Testis (tissue), 2 donors: ENCODE measurements at regions not wholly inside any gene's neighbourhood (a gene's known extent, or its start where the extent isn't known, plus 50 kb on each side); places are given as distances from the start of the nearest gene placed in this dataset.

ENCODE experiments used
- DNase-seq: peaks from one replicate; pipeline ENCODE4 v3.0.0-alpha.2; 2019
- H3K27ac ChIP-seq, 2 donors: fragments of 200-600 bp; sonication (generic); one replicate each; pipeline ENCODE4 v1.5.1; 2019
- H3K27me3 ChIP-seq: fragments of 200-600 bp; sonication (generic); one replicate; pipeline ENCODE4 v1.5.1; 2019
- H3K36me3 ChIP-seq: fragments of 200-600 bp; sonication (generic); one replicate; pipeline ENCODE4 v1.5.1; 2017; ENCODE audit warnings: low read depth; ENCODE audit errors: missing control alignments
- H3K4me1 ChIP-seq: fragments of 200-600 bp; sonication (generic); one replicate; pipeline ENCODE4 v1.5.1; 2019
- H3K4me3 ChIP-seq, 2 donors: fragments of 200-600 bp; sonication (generic); one replicate each; pipeline ENCODE4 v1.5.1; 2017 to 2019
- H3K9me3 ChIP-seq: fragments of 200-600 bp; sonication (generic); one replicate; pipeline ENCODE4 v1.5.1; 2017
- CTCF ChIP-seq, 3 experiments: fragments of 450-650 bp in 2 of 3; fragments of 200-600 bp in 1 of 3; sonication (generic) in 1 of 3; IDR thresholded peaks; one replicate each; pipeline ENCODE4 v1.5.1; 2016 to 2019; ENCODE audit warnings: antibody characterized with exemption in 3 of 3, mild to moderate bottlenecking in 2 of 3, moderate library complexity in 1 of 3
- POLR2A ChIP-seq: fragments of 450-650 bp; IDR thresholded peaks from one replicate; pipeline ENCODE4 v1.6.1; 2017; ENCODE audit warnings: antibody characterized with exemption, mild to moderate bottlenecking, moderate library complexity
- WGBS, 2 donors: methylation state at CpG; one replicate each; pipeline ENCODE4 v1.1.5; 2018; 5-methylcytosine and 5-hydroxymethylcytosine counted together
- intact Hi-C: fragments of 100-400 bp; cut with DNase I; formaldehyde crosslinking; loops from one replicate; pipeline ENCODE4 v1.15.1; 2023; ENCODE audit warnings: low total_unique reads

- Histone ChIP-seq H3K27ac (no peak overlapping the region), H3K4me3 (no peak overlapping the region), H3K9me3 (no peaks in the 10 kb centered on the region), H3K36me3 (no peaks in the 10 kb centered on the region), H3K27me3 (no peaks in the 10 kb centered on the region), H3K4me1 (no peaks in the 10 kb centered on the region)
- DNase-seq = no peak
- WGBS, 2 donors = 78 to 86% methylated on average over 3 of the region's 3 CpGs
- TF ChIP-seq POLR2A = no peak
- TF ChIP-seq CTCF (IDR thresholded peaks at IDR 0.05) = no peak
- intact Hi-C loops = no loop called here
Measured at GRCh38 chr5:163177971-163178370, 259.4 kb upstream of the CCNG1 start.

DNA sequence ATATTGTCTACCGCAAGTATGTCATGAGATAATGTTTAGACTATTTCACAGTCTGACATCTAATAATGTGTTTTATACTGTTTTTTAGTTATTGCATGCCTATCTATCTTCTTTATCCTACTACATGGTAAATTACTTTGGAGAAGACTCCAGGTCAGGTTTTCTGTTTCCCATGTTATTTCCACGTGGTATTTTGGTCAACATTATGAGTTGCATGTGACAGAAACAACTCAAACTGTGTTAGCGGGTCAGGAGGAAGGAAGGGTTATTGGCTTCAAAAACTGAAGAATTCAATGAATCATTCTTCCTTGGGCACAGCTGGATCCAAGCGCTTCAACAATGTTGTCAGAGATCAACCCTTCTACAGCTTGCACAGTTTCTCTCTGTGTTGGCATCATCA, 252.1 kb upstream of the CCNG1 start:
- no peak for DNase-seq
- Histone ChIP-seq H3K4me1 (no peaks in the 10 kb centered on the region), H3K4me3 (no peak overlapping the region), H3K27me3 (no peaks in the 10 kb centered on the region), H3K9me3 (no peaks in the 10 kb centered on the region), H3K27ac (no peak overlapping the region), H3K36me3 (no peaks in the 10 kb centered on the region)
- intact Hi-C loops = no loop called here
- TF ChIP-seq POLR2A (no peak), CTCF (IDR thresholded peaks at IDR 0.05) (no peak)
- WGBS, 2 donors = 91 to 94% methylated on average over 4 of the region's 4 CpGs

- H3K27me3 ChIP-seq = no peaks in the 10 kb centered on the region
- DNase-seq = no peak
- H3K27ac ChIP-seq = no peak overlapping the region
- TF ChIP-seq POLR2A (no peak), CTCF (IDR thresholded peaks at IDR 0.05) (no peak)
- H3K4me3 ChIP-seq = no peak overlapping the region
- no peaks in the 10 kb centered on the region for H3K4me1 ChIP-seq
- no peaks in the 10 kb centered on the region for H3K9me3 ChIP-seq
- no peaks in the 10 kb centered on the region for H3K36me3 ChIP-seq
- intact Hi-C loops = no loop called here
- WGBS, 2 donors = 65 to 77% methylated on average over 2 of the region's 2 CpGs
Measured at GRCh38 chr5:163189023-163189553, 248.3 kb upstream of the CCNG1 start.

GRCh38 chr5:163190283-163190682, 247.1 kb upstream of the CCNG1 start:
- 77 to 79% methylated on average over 3 of the region's 3 CpGs for WGBS, 2 donors
- H3K4me1 ChIP-seq = no peaks in the 10 kb centered on the region
- DNase-seq = no peak
- no peaks in the 10 kb centered on the region for H3K27me3 ChIP-seq
- H3K36me3 ChIP-seq = no peaks in the 10 kb centered on the region
- no peak overlapping the region for H3K4me3 ChIP-seq
- no peak overlapping the region for H3K27ac ChIP-seq
- TF ChIP-seq CTCF (IDR thresholded peaks at IDR 0.05) = no peak
- no peak for TF ChIP-seq POLR2A
- H3K9me3 ChIP-seq = no peaks in the 10 kb centered on the region
- intact Hi-C loops = no loop called here

GRCh38 chr5:163190784-163191183, 246.6 kb upstream of the CCNG1 start:
- TF ChIP-seq CTCF (IDR thresholded peaks at IDR 0.05) = no peak
- intact Hi-C loops = no loop called here
- Histone ChIP-seq H3K4me3 (no peak overlapping the region), H3K36me3 (no peaks in the 10 kb centered on the region), H3K4me1 (no peaks in the 10 kb centered on the region), H3K27me3 (no peaks in the 10 kb centered on the region), H3K27ac (no peak overlapping the region), H3K9me3 (no peaks in the 10 kb centered on the region)
- DNase-seq = no peak
- 35 to 36% methylated on average over 1 of the region's 1 CpG for WGBS, 2 donors
